Esophagus squamous epithelium (tissue), 5 donors: ENCODE measurements at regions not wholly inside any gene's neighbourhood (a gene's known extent, or its start where the extent isn't known, plus 50 kb on each side); places are given as distances from the start of the nearest gene placed in this dataset.

Experiments
- DNase-seq: peaks from one replicate; lab custom pipeline; 2025; lab: John Stamatoyannopoulos, UW
- H3K27ac ChIP-seq, 4 donors: fragments of 200-600 bp; sonication (generic); one replicate each; pipeline ENCODE4 v1.5.1; 2016 to 2019; ENCODE audit warnings: mild to moderate bottlenecking in 1 of 4
- H3K27me3 ChIP-seq, 4 donors: fragments of 200-600 bp; sonication (generic); 1 replicate in 3 of 4; 2 replicates in 1 of 4; pipeline versions ENCODE4 v1.5.1 to v1.6.0; 2017 to 2021; ENCODE audit warnings: antibody characterized with exemption in 1 of 4
- H3K36me3 ChIP-seq, 3 donors: fragments of 200-600 bp; sonication (generic); one replicate each; pipeline ENCODE4 v1.5.1; 2016 to 2019
- H3K4me1 ChIP-seq, 3 donors: fragments of 200-600 bp; sonication (generic); one replicate each; pipeline ENCODE4 v1.5.1; 2017 to 2019
- H3K4me3 ChIP-seq, 4 donors: fragments of 200-600 bp; sonication (generic); 1 replicate in 3 of 4; 2 replicates in 1 of 4; pipeline ENCODE4 v1.5.1; 2016 to 2019; ENCODE audit warnings: mild to moderate bottlenecking in 2 of 4, moderate library complexity in 1 of 4
- H3K9me3 ChIP-seq, 3 donors: fragments of 200-600 bp; sonication (generic); one replicate each; pipeline ENCODE4 v1.5.1; 2016 to 2019
- POLR2A ChIP-seq, 4 donors: fragments of 450-650 bp; IDR thresholded peaks; one replicate each; pipeline ENCODE4 v1.6.1; 2017; ENCODE audit warnings: antibody characterized with exemption in 4 of 4, mild to moderate bottlenecking in 4 of 4, moderate library complexity in 3 of 4
- WGBS, 2 donors: methylation state at CpG; one replicate each; pipeline ENCODE4 v1.1.5; 2018; 5-methylcytosine and 5-hydroxymethylcytosine counted together
- intact Hi-C: fragments of 100-400 bp; cut with DNase I; formaldehyde crosslinking; loops from one replicate; pipeline ENCODE4 v1.15.0; 2022
- TF ChIP-seq, protein P1 (sequence below), 6 experiments: fragments of 450-650 bp in 4 of 6; fragments of 200-600 bp in 2 of 6; sonication (generic) in 2 of 6; IDR thresholded peaks; one replicate each; pipeline ENCODE4 v1.5.1; 2016 to 2019; ENCODE audit warnings: antibody characterized with exemption in 6 of 6, mild to moderate bottlenecking in 4 of 6, moderate library complexity in 4 of 6
- donor health status: DM: yes; HTN: yes; CAD: no.

DNA sequence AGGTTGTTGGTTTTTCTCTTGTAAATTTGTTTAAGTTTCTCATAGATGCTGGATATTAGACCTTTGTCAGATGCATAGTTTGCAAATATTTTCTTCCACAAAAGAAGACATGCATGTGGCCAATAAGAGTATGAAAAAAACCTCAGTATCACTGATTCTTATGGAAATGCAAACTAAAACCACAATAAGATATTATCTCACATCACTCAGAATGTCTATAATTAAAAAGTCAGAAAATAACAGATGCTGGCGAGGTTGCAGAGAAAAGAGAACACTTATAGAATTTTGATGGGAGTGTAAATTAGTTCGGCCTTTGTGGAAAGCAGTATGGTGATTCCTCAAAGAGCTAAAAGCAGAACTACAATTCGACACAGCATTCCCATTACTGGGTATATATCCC, 1355.6 kb downstream of the FAM133A start:
- no peaks in the 10 kb centered on the region for H3K27me3 ChIP-seq
- H3K36me3 ChIP-seq: no peaks in the 10 kb centered on the region
- no peak overlapping the region for H3K27ac ChIP-seq
- 40 to 44% methylated on average over 3 of the region's 3 CpGs for WGBS, 2 donors
- intact Hi-C loops: no loop called here
- DNase-seq: no peak
- no peaks in the 10 kb centered on the region for H3K9me3 ChIP-seq
- H3K4me3 ChIP-seq: no peak overlapping the region
- TF ChIP-seq, protein P1, sequence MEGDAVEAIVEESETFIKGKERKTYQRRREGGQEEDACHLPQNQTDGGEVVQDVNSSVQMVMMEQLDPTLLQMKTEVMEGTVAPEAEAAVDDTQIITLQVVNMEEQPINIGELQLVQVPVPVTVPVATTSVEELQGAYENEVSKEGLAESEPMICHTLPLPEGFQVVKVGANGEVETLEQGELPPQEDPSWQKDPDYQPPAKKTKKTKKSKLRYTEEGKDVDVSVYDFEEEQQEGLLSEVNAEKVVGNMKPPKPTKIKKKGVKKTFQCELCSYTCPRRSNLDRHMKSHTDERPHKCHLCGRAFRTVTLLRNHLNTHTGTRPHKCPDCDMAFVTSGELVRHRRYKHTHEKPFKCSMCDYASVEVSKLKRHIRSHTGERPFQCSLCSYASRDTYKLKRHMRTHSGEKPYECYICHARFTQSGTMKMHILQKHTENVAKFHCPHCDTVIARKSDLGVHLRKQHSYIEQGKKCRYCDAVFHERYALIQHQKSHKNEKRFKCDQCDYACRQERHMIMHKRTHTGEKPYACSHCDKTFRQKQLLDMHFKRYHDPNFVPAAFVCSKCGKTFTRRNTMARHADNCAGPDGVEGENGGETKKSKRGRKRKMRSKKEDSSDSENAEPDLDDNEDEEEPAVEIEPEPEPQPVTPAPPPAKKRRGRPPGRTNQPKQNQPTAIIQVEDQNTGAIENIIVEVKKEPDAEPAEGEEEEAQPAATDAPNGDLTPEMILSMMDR (IDR thresholded peaks at IDR 0.05): no peak
- no peak for TF ChIP-seq POLR2A (IDR thresholded peaks at IDR 0.05)
- H3K4me1 ChIP-seq: no peaks in the 10 kb centered on the region

DNA sequence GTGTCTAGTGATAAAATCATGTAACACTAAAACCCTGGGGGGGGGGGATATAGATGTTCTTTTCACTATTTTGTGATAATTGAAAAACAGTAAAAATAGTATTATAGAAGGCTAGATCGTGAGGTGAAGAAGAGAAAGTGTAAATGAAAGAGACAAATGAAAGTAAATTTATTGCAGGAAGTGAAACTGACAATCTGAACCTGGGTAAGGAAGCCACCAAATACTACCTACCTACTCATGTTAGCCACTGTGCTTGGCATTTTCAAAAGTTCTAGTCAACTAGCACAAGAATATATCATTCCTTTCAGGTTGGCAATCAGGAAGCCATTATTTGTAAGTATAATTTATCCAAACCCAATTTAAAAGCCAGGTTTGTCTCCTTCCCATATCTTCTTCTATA, 1366.1 kb downstream of the FAM133A start:
- no peaks in the 10 kb centered on the region for H3K36me3 ChIP-seq
- no peak overlapping the region for H3K27ac ChIP-seq
- no peak for DNase-seq
- TF ChIP-seq, protein P1 (IDR thresholded peaks at IDR 0.05): no peak
- no peak for TF ChIP-seq POLR2A (IDR thresholded peaks at IDR 0.05)
- no peaks in the 10 kb centered on the region for H3K9me3 ChIP-seq
- no peak overlapping the region for H3K4me3 ChIP-seq
- no peaks in the 10 kb centered on the region for H3K27me3 ChIP-seq
- no peaks in the 10 kb centered on the region for H3K4me1 ChIP-seq
- intact Hi-C loops: no loop called here
- 13 to 26% methylated on average over 1 of the region's 1 CpG for WGBS, 2 donors

DNA sequence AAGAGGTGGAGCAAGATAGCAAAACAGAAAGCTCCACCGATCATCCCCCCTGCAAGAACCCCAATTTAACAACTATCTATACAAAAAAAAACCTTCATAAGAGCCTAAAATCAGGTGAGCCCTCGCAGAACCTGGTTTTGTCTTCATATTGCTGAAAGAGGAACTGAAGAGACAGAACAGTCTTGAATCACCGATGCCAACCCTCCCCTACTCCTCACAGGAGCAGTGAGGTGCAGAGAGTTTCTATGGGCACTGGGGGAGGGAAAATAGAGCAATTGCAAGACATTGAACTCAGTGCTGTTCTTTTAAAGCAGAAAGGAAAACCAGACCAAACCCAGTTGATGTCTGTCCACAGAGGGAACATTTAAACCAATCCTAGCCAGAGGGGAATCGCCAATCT, 1370.3 kb downstream of the FAM133A start:
- 62 to 79% methylated on average over 3 to 4 of the region's 4 CpGs for WGBS, 2 donors
- no peak for TF ChIP-seq POLR2A (IDR thresholded peaks at IDR 0.05)
- TF ChIP-seq, protein P1 (IDR thresholded peaks at IDR 0.05): no peak
- intact Hi-C loops: no loop called here
- Histone ChIP-seq H3K4me1 (no peaks in the 10 kb centered on the region), H3K27me3 (no peaks in the 10 kb centered on the region), H3K9me3 (no peaks in the 10 kb centered on the region), H3K4me3 (no peak overlapping the region), H3K27ac (no peak overlapping the region), H3K36me3 (no peaks in the 10 kb centered on the region)
- no peak for DNase-seq

DNA sequence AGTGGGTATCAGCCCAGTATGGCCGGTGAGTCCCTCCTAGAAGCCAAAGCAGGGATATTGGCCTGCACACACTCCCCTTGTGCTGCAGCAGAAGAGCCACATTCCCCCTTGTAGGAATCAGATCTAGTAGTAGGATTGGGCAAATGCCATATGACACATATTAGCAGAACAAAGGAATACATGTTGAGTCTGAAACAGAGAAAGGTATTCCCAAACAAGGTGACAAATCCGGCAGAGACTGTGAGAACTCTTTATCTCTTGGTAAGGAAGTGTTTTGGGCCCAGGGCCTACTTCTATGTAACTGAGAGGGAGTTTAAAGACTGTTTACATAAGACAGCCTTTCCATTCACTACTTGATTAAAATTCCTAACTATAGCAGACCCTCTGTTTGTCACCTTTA, 1382.0 kb downstream of the FAM133A start:
- intact Hi-C loops: no loop called here
- TF ChIP-seq POLR2A (IDR thresholded peaks at IDR 0.05): no peak
- WGBS, 2 donors: 40 to 58% methylated on average over 2 of the region's 2 CpGs
- no peaks in the 10 kb centered on the region for H3K36me3 ChIP-seq
- no peaks in the 10 kb centered on the region for H3K4me1 ChIP-seq
- no peaks in the 10 kb centered on the region for H3K9me3 ChIP-seq
- no peak for DNase-seq
- no peaks in the 10 kb centered on the region for H3K27me3 ChIP-seq
- no peak overlapping the region for H3K27ac ChIP-seq
- H3K4me3 ChIP-seq: no peak overlapping the region

DNA sequence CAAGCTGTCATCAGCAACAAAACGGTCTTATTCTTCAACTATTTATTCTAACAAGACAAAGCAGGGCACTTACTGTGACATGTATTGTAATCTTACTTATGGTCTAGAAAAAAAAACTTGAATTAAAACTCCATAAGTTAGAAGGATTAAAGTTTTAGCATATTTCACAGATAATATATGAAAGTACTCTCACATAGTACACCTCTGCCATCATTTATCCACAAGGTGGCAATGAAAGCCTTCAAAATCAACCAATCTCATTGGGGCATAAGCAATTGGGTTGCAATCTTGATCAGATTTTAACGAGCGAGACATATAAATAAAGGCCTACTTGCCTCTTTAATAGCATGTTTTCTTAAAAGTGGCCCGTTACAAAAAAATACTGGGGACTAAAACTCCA, 1382.9 kb downstream of the FAM133A start:
- H3K4me3 ChIP-seq: no peak overlapping the region
- no peak for DNase-seq
- H3K27ac ChIP-seq: no peak overlapping the region
- no peaks in the 10 kb centered on the region for H3K36me3 ChIP-seq
- 41 to 48% methylated on average over 4 of the region's 4 CpGs for WGBS, 2 donors
- H3K4me1 ChIP-seq: no peaks in the 10 kb centered on the region
- TF ChIP-seq, protein P1 (IDR thresholded peaks at IDR 0.05): no peak
- no peak for TF ChIP-seq POLR2A (IDR thresholded peaks at IDR 0.05)
- intact Hi-C loops: no loop called here
- H3K27me3 ChIP-seq: no peaks in the 10 kb centered on the region
- H3K9me3 ChIP-seq: no peaks in the 10 kb centered on the region

DNA sequence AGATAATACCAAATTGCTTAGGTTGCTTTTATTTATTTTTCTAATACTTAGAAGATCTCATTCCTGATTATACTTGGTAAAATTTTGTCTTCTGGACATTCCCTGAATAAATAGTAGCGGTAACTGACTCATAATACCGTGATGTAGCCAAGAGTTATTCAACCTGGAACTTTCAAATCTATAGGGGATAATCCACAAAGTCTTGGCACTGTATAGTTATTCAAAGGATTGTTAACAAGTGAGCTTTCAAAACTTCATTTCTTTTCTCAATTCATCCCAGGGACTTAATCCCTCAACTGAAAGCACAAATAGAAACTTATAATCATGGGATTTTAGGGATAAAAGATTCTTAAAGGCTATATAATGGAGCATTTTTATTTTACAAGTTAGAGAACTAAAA, 1383.3 kb downstream of the FAM133A start:
- H3K4me1 ChIP-seq: no peaks in the 10 kb centered on the region
- WGBS, 2 donors: 29 to 33% methylated on average over 2 of the region's 2 CpGs
- no peak overlapping the region for H3K4me3 ChIP-seq
- intact Hi-C loops: no loop called here
- H3K36me3 ChIP-seq: no peaks in the 10 kb centered on the region
- TF ChIP-seq POLR2A (IDR thresholded peaks at IDR 0.05): no peak
- TF ChIP-seq, protein P1 (IDR thresholded peaks at IDR 0.05): no peak
- H3K27ac ChIP-seq: no peak overlapping the region
- H3K27me3 ChIP-seq: no peaks in the 10 kb centered on the region
- no peaks in the 10 kb centered on the region for H3K9me3 ChIP-seq
- DNase-seq: no peak
